ENCODE measurements at regions not wholly inside any gene's neighbourhood (a gene's known extent, or its start where the extent isn't known, plus 50 kb on each side); places are given as distances from the start of the nearest gene placed in this dataset.

DNA sequence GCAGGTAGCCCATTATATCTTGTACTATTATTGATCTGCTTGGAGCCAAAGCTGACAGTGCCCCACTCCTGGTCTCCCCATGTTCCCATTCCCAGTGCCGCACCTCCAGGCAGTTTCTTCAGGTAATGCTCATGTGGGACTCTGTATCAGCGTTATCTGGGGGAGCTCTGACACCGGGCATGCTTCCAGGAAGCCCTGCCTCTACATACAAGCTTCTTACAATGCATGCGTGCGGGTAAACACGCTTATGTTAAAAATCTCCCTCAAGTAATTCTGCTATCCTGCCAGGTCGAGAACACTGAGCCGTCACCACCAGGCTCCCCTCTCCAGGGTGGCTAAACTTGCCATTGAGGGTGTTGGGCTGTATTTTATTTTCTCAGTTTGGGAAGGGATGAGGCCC is 61.6 kb upstream of the LBX1 start:
- Histone ChIP-seq H3K4me3 (replicated peaks in 1 of 3; ENCODE audit: insufficient read depth in 1 of 3, low read depth in 1 of 3, low read length in 3 of 3) (no peak overlapping the region), H3K36me3 (ENCODE audit: control insufficient read depth in 2 of 2, extremely low read depth in 1 of 2, insufficient read depth in 2 of 2, low read length in 2 of 2) (no peaks in the 10 kb centered on the region), H3K27me3 (ENCODE audit: control insufficient read depth in 2 of 2, insufficient read depth in 2 of 2, low read length in 2 of 2) (peaks cover 59 to 61% of the 10 kb centered on the region in 2 experiments), H2AFZ (ENCODE audit: low read depth, low read length) (no peak overlapping the region), H4K20me1 (replicated peaks; ENCODE audit: control insufficient read depth, extremely low read depth, insufficient read depth, low read length) (no peaks in the 10 kb centered on the region), H3K79me2 (ENCODE audit: control insufficient read depth, insufficient read depth, low read length) (no peaks in the 10 kb centered on the region), H3K27ac (ENCODE audit: insufficient read depth, low read depth, low read length) (no peak overlapping the region), H3K9me1 (replicated peaks; ENCODE audit: control insufficient read depth, extremely low read depth, insufficient read depth, low read length) (no peaks in the 10 kb centered on the region), H3K4me2 (ENCODE audit: insufficient read depth, low read length) (no peak overlapping the region), H3K4me1 (ENCODE audit: control insufficient read depth, extremely low read depth, insufficient read depth, low read length) (peaks cover 2% of the 10 kb centered on the region), H3K9ac (replicated peaks; ENCODE audit: extremely low read depth, insufficient read depth, low read length) (no peak overlapping the region), H3K9me3 (replicated peaks; ENCODE audit: control insufficient read depth, insufficient read depth, low read length) (no peaks in the 10 kb centered on the region)
- no peak for DNase-seq (ENCODE audit: low read depth, low spot score)
- ChIA-PET POLR2A (no interaction called here), CTCF (interaction anchor here (1.5 to 4.0 kb wide), 7 partner anchors 14 to 268 kb away, joined by 4 to 52 read pairs (median 24); no protein-coding TSS in a partner anchor)
- no peak for FAIRE-seq
- BruUV-seq (replicated peaks): no TSS peak
- dilution Hi-C loops (cut with MboI; ENCODE audit: extremely low pct_ligation_motif_present, low sequenced_read_pairs) (no loop called here), intact Hi-C loops (cut with micrococcal nuclease) (loop anchor here (1.0 to 5.0 kb wide), 2 partner anchors 78 to 129 kb away; no protein-coding TSS in a partner anchor)
- no peak for TF ChIP-seq POLR2A (IDR thresholded peaks at IDR 0.05; ENCODE audit: low read depth, low read length)
- TF ChIP-seq EZH2 (IDR thresholded peaks at IDR 0.05; ENCODE audit: borderline replicate concordance, low read depth, low read length, severe bottlenecking): no peak
- no peak for TF ChIP-seq JUN (IDR thresholded peaks at IDR 0.05; ENCODE audit: borderline replicate concordance, insufficient read depth, insufficient read length, low read depth)
- TF ChIP-seq, protein P1, sequence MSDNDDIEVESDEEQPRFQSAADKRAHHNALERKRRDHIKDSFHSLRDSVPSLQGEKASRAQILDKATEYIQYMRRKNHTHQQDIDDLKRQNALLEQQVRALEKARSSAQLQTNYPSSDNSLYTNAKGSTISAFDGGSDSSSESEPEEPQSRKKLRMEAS (IDR thresholded peaks at IDR 0.05; ENCODE audit: insufficient read depth, insufficient read length): no peak
- TF ChIP-seq FOS (IDR thresholded peaks at IDR 0.05; ENCODE audit: borderline replicate concordance, insufficient read depth, low read length): no peak
- TF ChIP-seq POLR2AphosphoS5 (IDR thresholded peaks at IDR 0.05; ENCODE audit: insufficient read depth, low read depth, low read length): no peak
- TF ChIP-seq, protein P2, sequence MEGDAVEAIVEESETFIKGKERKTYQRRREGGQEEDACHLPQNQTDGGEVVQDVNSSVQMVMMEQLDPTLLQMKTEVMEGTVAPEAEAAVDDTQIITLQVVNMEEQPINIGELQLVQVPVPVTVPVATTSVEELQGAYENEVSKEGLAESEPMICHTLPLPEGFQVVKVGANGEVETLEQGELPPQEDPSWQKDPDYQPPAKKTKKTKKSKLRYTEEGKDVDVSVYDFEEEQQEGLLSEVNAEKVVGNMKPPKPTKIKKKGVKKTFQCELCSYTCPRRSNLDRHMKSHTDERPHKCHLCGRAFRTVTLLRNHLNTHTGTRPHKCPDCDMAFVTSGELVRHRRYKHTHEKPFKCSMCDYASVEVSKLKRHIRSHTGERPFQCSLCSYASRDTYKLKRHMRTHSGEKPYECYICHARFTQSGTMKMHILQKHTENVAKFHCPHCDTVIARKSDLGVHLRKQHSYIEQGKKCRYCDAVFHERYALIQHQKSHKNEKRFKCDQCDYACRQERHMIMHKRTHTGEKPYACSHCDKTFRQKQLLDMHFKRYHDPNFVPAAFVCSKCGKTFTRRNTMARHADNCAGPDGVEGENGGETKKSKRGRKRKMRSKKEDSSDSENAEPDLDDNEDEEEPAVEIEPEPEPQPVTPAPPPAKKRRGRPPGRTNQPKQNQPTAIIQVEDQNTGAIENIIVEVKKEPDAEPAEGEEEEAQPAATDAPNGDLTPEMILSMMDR (IDR thresholded peaks at IDR 0.05; ENCODE audit: extremely low read depth in 1 of 2, insufficient read depth in 1 of 2, low read depth in 1 of 2, low read length in 2 of 2): no peak
- no peak for TF ChIP-seq MYC (IDR thresholded peaks at IDR 0.05; ENCODE audit: low read depth, low read length)
- TF ChIP-seq GATA2 (IDR thresholded peaks at IDR 0.05; ENCODE audit: insufficient read depth, insufficient read length, low read depth, low read length): no peak

All from endothelial cell of umbilical vein (primary cell).